ENCODE measurements at regions not wholly inside any gene's neighbourhood (a gene's known extent, or its start where the extent isn't known, plus 50 kb on each side); places are given as distances from the start of the nearest gene placed in this dataset.
"Not testable (repeated sequence)": the region's sequence is repeated elsewhere in the genome, so short reads cannot be mapped to it uniquely, and the experiment has no call there.

DNA sequence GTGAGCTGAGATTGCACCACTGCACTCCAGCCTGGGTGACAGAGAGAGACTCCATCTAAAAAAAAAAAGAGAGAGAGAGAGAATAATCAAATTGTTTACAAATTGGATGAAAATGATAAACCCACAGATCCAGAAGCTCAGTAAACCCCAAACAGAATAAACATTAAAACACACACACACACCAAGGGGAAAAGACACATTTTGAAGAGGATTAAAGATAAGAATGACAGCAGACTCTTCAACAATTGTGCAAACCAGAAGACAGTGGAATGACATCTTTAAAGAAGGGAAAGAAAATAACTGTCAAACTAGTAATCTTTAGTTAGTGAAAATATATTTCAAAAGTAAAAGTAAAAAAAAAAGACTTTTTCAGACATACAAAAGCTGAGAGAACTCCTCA, 64.4 kb upstream of the RPL38 start:
- TF ChIP-seq, protein P1, sequence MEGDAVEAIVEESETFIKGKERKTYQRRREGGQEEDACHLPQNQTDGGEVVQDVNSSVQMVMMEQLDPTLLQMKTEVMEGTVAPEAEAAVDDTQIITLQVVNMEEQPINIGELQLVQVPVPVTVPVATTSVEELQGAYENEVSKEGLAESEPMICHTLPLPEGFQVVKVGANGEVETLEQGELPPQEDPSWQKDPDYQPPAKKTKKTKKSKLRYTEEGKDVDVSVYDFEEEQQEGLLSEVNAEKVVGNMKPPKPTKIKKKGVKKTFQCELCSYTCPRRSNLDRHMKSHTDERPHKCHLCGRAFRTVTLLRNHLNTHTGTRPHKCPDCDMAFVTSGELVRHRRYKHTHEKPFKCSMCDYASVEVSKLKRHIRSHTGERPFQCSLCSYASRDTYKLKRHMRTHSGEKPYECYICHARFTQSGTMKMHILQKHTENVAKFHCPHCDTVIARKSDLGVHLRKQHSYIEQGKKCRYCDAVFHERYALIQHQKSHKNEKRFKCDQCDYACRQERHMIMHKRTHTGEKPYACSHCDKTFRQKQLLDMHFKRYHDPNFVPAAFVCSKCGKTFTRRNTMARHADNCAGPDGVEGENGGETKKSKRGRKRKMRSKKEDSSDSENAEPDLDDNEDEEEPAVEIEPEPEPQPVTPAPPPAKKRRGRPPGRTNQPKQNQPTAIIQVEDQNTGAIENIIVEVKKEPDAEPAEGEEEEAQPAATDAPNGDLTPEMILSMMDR (IDR thresholded peaks at IDR 0.05; ENCODE audit: low read length) = no peak
- TF ChIP-seq EZH2 (optimal IDR thresholded peaks at IDR 0.05; ENCODE audit: low read depth, low read length) (no peak), EZH2phosphoT487 (IDR thresholded peaks at IDR 0.05; ENCODE audit: low read length) (no peak)
- no peak overlapping the region for H3K9ac ChIP-seq (ENCODE audit: low read length)
- no peak overlapping the region for H3K4me3 ChIP-seq (ENCODE audit: low read length)
- no peak overlapping the region for H3K4me2 ChIP-seq (ENCODE audit: low read depth, low read length)
- peaks cover 70% of the 10 kb centered on the region for H3K27me3 ChIP-seq (replicated peaks; ENCODE audit: insufficient read depth, low read length)
- no peak for DNase-seq
- no peaks in the 10 kb centered on the region for H3K9me3 ChIP-seq (replicated peaks; ENCODE audit: insufficient read depth, low read length)
- H3F3A ChIP-seq (ENCODE audit: insufficient read depth, low read length) = no peaks in the 10 kb centered on the region
- H3K9me2 ChIP-seq (replicated peaks; ENCODE audit: insufficient read depth, low read length) = no peaks in the 10 kb centered on the region
- no peaks in the 10 kb centered on the region for H3K4me1 ChIP-seq (ENCODE audit: low read length)
- no peaks in the 10 kb centered on the region for H3K36me3 ChIP-seq (replicated peaks; ENCODE audit: insufficient read depth, low read length)
- no peaks in the 10 kb centered on the region for H3K79me2 ChIP-seq (ENCODE audit: low read length)
- no peak overlapping the region for H2AFZ ChIP-seq (ENCODE audit: low read length)
- H4K20me1 ChIP-seq (ENCODE audit: insufficient read depth, low read length) = no peaks in the 10 kb centered on the region
- no peak overlapping the region for H3K27ac ChIP-seq (ENCODE audit: low read length)

DNA sequence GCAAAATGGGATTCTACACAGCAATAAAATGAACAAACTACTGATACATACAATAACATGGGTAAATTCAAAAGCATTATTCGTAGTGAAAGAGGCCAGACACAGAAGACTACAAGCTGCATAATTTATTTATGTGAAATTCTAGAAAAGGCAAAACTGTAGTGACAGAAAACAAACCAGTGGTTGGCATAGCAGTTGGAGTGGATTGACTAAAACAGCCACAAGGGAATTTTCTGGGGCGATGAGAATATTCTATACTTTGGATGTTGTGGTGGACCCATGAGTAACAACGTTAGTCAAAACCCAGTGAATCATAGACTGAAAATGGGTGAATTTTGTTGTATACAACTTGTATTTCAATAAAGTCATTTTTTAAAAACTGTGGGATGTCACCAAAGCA, 63.2 kb upstream of the RPL38 start:
- no peak overlapping the region for H3K27ac ChIP-seq (ENCODE audit: low read length)
- peaks cover 66% of the 10 kb centered on the region for H3K27me3 ChIP-seq (replicated peaks; ENCODE audit: insufficient read depth, low read length)
- H3K4me3 ChIP-seq (ENCODE audit: low read length) = no peak overlapping the region
- TF ChIP-seq EZH2 (optimal IDR thresholded peaks at IDR 0.05; ENCODE audit: low read depth, low read length) (no peak), EZH2phosphoT487 (IDR thresholded peaks at IDR 0.05; ENCODE audit: low read length) (no peak)
- TF ChIP-seq, protein P1 (IDR thresholded peaks at IDR 0.05; ENCODE audit: low read length) = no peak
- no peaks in the 10 kb centered on the region for H3F3A ChIP-seq (ENCODE audit: insufficient read depth, low read length)
- no peak overlapping the region for H2AFZ ChIP-seq (ENCODE audit: low read length)
- no peaks in the 10 kb centered on the region for H3K36me3 ChIP-seq (replicated peaks; ENCODE audit: insufficient read depth, low read length)
- H3K9me2 ChIP-seq (replicated peaks; ENCODE audit: insufficient read depth, low read length) = no peaks in the 10 kb centered on the region
- no peaks in the 10 kb centered on the region for H3K4me1 ChIP-seq (ENCODE audit: low read length)
- H3K9ac ChIP-seq (ENCODE audit: low read length) = no peak overlapping the region
- H3K79me2 ChIP-seq (ENCODE audit: low read length) = no peaks in the 10 kb centered on the region
- no peak for DNase-seq
- no peaks in the 10 kb centered on the region for H4K20me1 ChIP-seq (ENCODE audit: insufficient read depth, low read length)
- H3K4me2 ChIP-seq (ENCODE audit: low read depth, low read length) = no peak overlapping the region
- H3K9me3 ChIP-seq (replicated peaks; ENCODE audit: insufficient read depth, low read length) = no peaks in the 10 kb centered on the region

DNA sequence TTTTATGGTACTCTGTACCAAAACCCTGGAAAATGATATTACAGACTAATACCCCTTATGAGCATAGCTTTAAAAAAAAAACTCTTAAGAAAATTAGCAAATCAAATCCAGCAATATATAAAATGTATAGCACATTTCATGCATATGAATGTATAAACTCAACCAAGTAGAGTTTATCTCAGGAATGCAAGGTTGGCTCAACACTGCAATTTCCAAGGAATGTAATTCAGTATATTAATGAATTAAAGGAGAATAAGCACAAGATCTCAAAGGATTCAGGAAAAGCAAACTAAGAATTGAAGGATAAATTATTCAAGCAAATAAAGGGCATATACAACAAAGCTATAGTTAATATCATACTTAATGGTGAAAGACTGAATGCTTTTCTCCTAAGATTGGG, 61.9 kb upstream of the RPL38 start:
- Histone ChIP-seq H3K27ac (ENCODE audit: low read length) (no peak overlapping the region), H3K36me3 (replicated peaks; ENCODE audit: insufficient read depth, low read length) (no peaks in the 10 kb centered on the region), H3K4me1 (ENCODE audit: low read length) (no peaks in the 10 kb centered on the region), H3K4me3 (ENCODE audit: low read length) (no peak overlapping the region), H4K20me1 (ENCODE audit: insufficient read depth, low read length) (no peaks in the 10 kb centered on the region), H3K9me3 (replicated peaks; ENCODE audit: insufficient read depth, low read length) (no peaks in the 10 kb centered on the region), H2AFZ (ENCODE audit: low read length) (no peak overlapping the region), H3K27me3 (replicated peaks; ENCODE audit: insufficient read depth, low read length) (peaks cover 68% of the 10 kb centered on the region), H3K9me2 (replicated peaks; ENCODE audit: insufficient read depth, low read length) (no peaks in the 10 kb centered on the region), H3F3A (ENCODE audit: insufficient read depth, low read length) (no peaks in the 10 kb centered on the region), H3K79me2 (ENCODE audit: low read length) (no peaks in the 10 kb centered on the region), H3K4me2 (ENCODE audit: low read depth, low read length) (no peak overlapping the region), H3K9ac (ENCODE audit: low read length) (no peak overlapping the region)
- TF ChIP-seq, protein P1 (IDR thresholded peaks at IDR 0.05; ENCODE audit: low read length) = no peak
- no peak for TF ChIP-seq EZH2 (optimal IDR thresholded peaks at IDR 0.05; ENCODE audit: low read depth, low read length)
- no peak for DNase-seq

DNA sequence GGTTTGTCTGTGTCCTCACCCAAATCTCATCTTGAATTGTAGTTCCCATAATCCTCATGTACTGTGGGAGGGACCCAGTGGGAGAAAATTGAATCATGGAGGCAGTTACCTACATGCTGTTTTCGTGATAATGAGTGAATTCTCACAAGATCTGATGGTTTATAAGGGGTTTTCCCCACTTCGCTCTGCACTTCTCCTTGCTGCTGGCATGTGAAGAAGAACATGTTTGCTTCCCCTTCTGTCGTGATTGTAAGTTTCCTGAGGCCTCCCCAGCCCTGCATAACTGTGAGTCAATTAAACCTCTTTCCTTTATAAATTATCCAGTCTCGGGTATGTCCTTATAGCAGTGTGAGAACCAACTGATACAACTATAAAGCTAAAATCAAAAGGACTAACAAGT, 60.2 kb upstream of the RPL38 start:
- not testable (repeated sequence) for H3K9ac ChIP-seq (ENCODE audit: low read length); H3K9me3 ChIP-seq (replicated peaks; ENCODE audit: insufficient read depth, low read length); H3K36me3 ChIP-seq (replicated peaks; ENCODE audit: insufficient read depth, low read length); H3K79me2 ChIP-seq (ENCODE audit: low read length); H3K4me1 ChIP-seq (ENCODE audit: low read length); H3F3A ChIP-seq (ENCODE audit: insufficient read depth, low read length); H3K9me2 ChIP-seq (replicated peaks; ENCODE audit: insufficient read depth, low read length); H3K4me3 ChIP-seq (ENCODE audit: low read length); H4K20me1 ChIP-seq (ENCODE audit: insufficient read depth, low read length); H3K27ac ChIP-seq (ENCODE audit: low read length); H2AFZ ChIP-seq (ENCODE audit: low read length); H3K4me2 ChIP-seq (ENCODE audit: low read depth, low read length); DNase-seq
- peaks cover 66% of the 10 kb centered on the region for H3K27me3 ChIP-seq (replicated peaks; ENCODE audit: insufficient read depth, low read length)

All from MM.1S (cell line).